Skeletal muscle satellite cell (primary cell): ENCODE measurements at regions not wholly inside any gene's neighbourhood (a gene's known extent, or its start where the extent isn't known, plus 50 kb on each side); places are given as distances from the start of the nearest gene placed in this dataset.

Experiments
- H3K27me3 ChIP-seq: 2 replicates; pipeline ENCODE4 v1.7.0; 2013; ENCODE audit warnings: low read length; ENCODE audit not compliant: control insufficient read depth, insufficient read depth
- H3K36me3 ChIP-seq: 2 replicates; pipeline ENCODE4 v1.7.0; 2013; ENCODE audit warnings: mild to moderate bottlenecking, control low read depth, low read length; ENCODE audit not compliant: insufficient read depth
- H3K4me1 ChIP-seq: 2 replicates; pipeline ENCODE4 v1.7.0; 2013; ENCODE audit warnings: low read length; ENCODE audit not compliant: control insufficient read depth, insufficient read depth
- H3K4me2 ChIP-seq: 2 replicates; pipeline ENCODE4 v1.7.0; 2013; ENCODE audit warnings: mild to moderate bottlenecking, low read length
- H3K4me3 ChIP-seq: 2 replicates; pipeline ENCODE4 v1.7.0; 2013; ENCODE audit warnings: low read length
- H3K9ac ChIP-seq: 2 replicates; pipeline ENCODE4 v1.7.0; 2013; ENCODE audit warnings: mild to moderate bottlenecking, low read depth, low read length, moderate library complexity
- H3K9me3 ChIP-seq: replicated peaks from 2 replicates; pipeline ENCODE4 v1.7.0; 2013; ENCODE audit warnings: mild to moderate bottlenecking, control low read depth, low read length

DNA sequence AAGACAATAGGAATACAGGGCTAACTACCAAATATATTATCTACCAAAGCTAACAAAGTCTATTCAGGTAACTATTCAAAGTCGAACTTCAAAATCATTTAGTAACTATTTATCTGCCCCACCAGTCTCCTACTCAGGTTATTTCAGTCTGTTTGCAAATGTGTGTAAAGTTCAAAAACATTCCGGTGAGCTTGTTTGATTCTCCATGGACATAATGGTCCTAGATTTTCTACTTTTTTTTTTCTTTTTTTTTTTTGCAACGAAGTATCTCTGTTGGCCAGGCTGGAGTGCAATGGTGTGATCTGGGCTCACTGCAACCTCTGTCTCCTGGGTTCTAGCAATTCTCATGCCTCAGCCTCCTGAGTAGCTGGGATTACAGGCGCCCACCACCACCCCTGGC is 236.0 kb upstream of the FOXQ1 start:
- H3K4me2 ChIP-seq = no peak overlapping the region
- H3K27me3 ChIP-seq = peaks cover 3% of the 10 kb centered on the region

DNA sequence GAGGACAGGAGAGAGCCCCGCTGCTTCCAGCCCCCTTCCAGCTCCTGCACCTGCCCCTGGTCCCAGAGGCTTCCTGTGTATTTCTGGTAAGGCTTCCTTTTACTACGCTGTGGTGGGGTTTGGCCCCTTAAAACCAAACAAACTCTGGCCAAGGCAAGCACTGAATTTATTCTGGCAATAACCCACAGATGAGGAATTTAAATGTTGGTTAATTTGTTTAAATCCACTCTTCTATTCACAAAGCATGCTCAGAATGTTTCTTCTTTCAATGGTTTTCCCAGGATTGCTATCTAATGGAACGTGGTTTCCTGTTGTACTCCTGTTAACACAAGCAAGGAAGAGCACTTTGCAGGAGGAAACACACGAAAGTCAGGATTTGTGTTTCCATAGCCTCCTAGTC is 236.5 kb upstream of the FOXQ1 start:
- Histone ChIP-seq H3K4me3 (no peak overlapping the region), H3K36me3 (no peaks in the 10 kb centered on the region), H3K4me1 (no peaks in the 10 kb centered on the region), H3K27me3 (peaks cover 3% of the 10 kb centered on the region), H3K9ac (no peak overlapping the region), H3K9me3 (peaks cover under 1% of the 10 kb centered on the region), H3K4me2 (no peak overlapping the region)

More for the DNA sequence above, 236.0 kb upstream of the FOXQ1 start:
- H3K4me3 ChIP-seq = no peak overlapping the region
- H3K36me3 ChIP-seq = no peaks in the 10 kb centered on the region
- H3K9me3 ChIP-seq = no peaks in the 10 kb centered on the region
- H3K4me1 ChIP-seq = no peaks in the 10 kb centered on the region
- no peak overlapping the region for H3K9ac ChIP-seq

DNA sequence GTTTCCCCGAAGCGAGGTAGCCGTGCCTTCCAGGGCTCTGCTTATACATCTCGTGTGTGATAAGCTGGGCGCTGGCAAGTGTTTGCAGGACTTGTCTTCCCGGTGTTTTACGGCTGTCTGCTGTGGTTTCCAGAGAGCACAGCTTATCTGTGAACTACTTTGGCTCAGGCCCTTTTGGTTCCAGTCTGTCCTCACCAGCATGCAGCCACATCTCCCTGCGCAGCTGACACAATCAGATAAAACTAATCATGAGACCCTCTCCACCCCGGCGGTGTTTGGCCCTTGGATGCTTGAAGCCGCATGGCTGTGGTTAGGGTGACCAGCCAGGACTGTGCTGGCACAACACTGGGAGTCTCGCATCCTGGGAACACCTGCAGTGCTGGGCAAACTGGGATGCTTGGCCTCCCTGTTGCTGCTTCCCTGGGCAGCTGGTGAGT is 241.8 kb upstream of the FOXQ1 start:
- no peak overlapping the region for H3K4me2 ChIP-seq
- H3K9ac ChIP-seq = no peak overlapping the region
- no peaks in the 10 kb centered on the region for H3K36me3 ChIP-seq
- H3K4me3 ChIP-seq = no peak overlapping the region
- H3K27me3 ChIP-seq = peaks cover 3% of the 10 kb centered on the region
- no peaks in the 10 kb centered on the region for H3K4me1 ChIP-seq
- H3K9me3 ChIP-seq = peaks cover 4% of the 10 kb centered on the region

DNA sequence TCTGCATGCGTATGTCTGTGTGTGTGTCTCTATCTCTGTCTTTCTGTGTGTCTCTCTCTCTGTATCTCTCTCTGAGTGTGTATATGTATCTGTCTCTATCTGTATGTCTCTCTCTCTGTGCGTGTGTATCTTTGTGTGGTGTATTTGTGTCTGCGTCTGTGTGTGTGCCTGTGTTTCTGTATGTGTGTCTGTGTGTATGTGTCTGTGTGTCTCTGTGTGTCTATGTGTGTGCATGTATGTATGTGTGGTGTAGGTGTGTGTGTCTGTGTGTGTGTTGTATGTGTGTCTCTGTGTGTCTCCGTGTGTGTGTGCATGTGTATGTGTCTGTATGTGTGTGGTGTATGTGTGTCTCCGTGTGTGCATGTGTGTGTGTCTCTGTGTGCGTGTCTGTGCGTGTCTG is 243.0 kb upstream of the FOXQ1 start:
- Histone ChIP-seq H3K36me3 (no peaks in the 10 kb centered on the region), H3K9me3 (peaks cover 4% of the 10 kb centered on the region), H3K4me2 (no peak overlapping the region), H3K9ac (no peak overlapping the region), H3K4me1 (no peaks in the 10 kb centered on the region), H3K4me3 (no peak overlapping the region), H3K27me3 (no peaks in the 10 kb centered on the region)

DNA sequence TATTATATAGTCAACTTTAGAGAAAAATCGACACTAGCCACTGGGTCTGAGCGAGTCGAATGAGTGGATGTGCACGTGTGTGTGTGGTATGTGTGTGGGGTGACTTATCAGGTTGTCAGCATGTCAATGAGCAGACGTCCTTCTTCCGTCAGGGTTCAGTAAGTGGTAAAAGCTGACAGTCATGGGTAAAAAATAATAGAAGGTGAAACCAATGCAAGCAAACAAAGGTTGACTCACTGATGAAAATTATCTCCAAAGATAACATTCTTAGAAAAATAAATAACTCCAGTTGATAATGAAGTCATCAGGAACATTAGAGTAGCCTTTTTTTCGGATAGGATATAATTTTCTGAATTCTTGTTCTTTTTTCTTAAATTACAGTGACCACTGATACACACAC is 243.8 kb upstream of the FOXQ1 start:
- Histone ChIP-seq H3K9ac (no peak overlapping the region), H3K9me3 (peaks cover 4% of the 10 kb centered on the region), H3K27me3 (no peaks in the 10 kb centered on the region), H3K4me1 (no peaks in the 10 kb centered on the region), H3K36me3 (no peaks in the 10 kb centered on the region), H3K4me2 (no peak overlapping the region), H3K4me3 (no peak overlapping the region)

DNA sequence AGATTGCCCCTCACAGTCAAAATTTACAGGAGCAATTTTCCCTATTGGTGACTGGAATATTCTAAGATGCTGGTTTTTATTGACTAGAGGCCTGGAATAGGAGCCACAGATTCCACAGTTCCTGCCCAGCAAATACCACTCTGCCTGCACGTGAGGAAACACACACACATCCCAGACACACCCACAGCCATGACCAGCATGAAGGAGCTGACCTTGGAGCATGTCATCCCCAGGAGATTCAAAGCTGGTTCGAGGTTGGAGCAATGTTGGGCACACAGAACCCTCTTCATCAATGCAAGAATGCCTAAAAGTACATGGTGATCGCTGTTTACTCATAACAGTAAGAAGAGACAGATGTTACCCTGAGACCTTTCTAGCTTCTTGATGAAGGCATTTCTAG is 244.6 kb upstream of the FOXQ1 start:
- H3K27me3 ChIP-seq = no peaks in the 10 kb centered on the region
- H3K4me3 ChIP-seq = no peak overlapping the region
- H3K9ac ChIP-seq = no peak overlapping the region
- H3K4me1 ChIP-seq = no peaks in the 10 kb centered on the region
- peaks cover 4% of the 10 kb centered on the region for H3K9me3 ChIP-seq
- H3K4me2 ChIP-seq = no peak overlapping the region
- H3K36me3 ChIP-seq = no peaks in the 10 kb centered on the region

DNA sequence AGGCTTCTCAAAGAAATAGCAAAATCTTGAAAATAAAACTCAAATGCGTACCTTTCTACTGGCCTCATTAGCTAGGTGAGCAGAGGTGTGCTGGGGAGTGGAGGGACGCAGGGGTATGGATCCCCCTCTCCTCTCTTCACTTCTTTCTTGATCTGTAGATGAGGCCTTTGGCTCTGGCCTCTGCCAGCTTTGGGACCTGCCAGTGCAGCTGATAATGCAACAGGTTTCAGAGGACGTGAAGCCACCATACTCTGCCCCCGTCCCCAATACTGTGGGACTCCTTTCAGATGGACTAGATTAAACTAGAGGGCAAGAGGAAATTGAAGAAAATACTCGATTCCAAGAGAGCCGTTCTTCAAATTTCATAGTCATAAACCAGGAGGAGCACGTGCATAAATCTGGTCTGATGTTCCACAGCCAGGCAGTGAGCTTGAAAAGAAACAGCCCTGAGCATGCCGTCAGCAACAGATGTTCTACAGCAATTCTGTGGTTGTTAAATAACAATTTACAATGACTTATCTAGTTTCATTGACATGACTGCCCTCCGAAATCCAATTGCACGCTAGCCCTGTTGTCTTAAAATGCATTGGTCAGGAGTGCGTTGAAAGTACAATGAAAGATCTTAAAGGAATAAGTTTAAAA is 245.3 kb upstream of the FOXQ1 start:
- Histone ChIP-seq H3K9me3 (peaks cover 4% of the 10 kb centered on the region), H3K4me2 (no peak overlapping the region), H3K4me1 (no peaks in the 10 kb centered on the region), H3K36me3 (no peaks in the 10 kb centered on the region), H3K27me3 (no peaks in the 10 kb centered on the region), H3K9ac (no peak overlapping the region), H3K4me3 (no peak overlapping the region)

DNA sequence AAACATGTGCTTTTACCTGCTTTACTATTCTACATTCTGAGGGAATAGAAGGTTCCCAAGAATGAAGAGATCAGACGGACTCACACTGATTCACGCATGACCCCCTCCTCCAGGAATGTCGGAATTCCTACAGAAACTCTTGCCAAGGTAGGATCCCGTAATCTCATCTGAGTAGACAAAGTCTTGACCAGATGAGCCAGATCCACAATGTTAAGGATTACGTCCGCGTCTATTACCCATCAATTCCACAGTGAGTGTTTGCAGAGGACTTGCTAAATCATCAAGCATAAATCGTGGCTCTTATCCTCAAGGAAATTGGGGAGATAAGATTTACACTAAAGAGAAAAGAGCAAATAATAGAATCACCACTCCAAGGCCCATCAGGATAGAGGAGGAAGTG is 245.9 kb upstream of the FOXQ1 start:
- H3K9me3 ChIP-seq = peaks cover 4% of the 10 kb centered on the region
- no peaks in the 10 kb centered on the region for H3K36me3 ChIP-seq
- no peaks in the 10 kb centered on the region for H3K27me3 ChIP-seq
- H3K4me2 ChIP-seq = no peak overlapping the region
- no peaks in the 10 kb centered on the region for H3K4me1 ChIP-seq
- no peak overlapping the region for H3K4me3 ChIP-seq
- H3K9ac ChIP-seq = no peak overlapping the region

DNA sequence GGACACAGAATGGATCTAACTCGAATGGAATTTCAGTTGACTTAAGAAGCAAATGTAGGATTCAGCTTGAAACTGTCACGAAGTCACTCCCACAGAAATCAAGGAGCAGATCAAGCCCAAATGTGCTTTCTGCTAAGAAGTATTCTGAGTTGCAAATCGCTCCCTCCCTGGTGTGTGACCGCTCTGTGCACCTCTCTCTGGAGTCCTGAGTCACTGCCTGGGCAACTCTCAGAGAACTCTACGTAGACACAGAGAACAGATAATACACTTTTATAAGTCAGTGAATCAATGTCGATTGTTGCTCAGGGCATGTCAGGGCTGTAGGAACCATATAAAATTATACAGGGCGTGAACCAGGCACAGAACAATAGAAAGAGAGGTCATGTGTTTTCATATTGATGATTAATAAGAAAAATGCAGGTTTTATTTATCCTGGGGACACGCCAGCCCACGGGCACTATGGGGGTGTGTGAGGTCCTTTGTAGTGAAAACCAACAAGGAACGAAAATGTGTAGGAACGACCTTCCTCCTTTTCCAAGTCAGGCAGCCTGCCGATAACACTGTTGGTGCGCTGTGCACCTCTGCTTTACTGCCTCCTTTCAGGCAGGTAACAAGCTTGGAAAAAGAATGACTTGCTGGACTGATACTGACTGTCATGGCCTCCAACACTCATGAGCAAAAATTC is 248.1 kb upstream of the FOXQ1 start:
- H3K9me3 ChIP-seq = no peaks in the 10 kb centered on the region
- H3K4me1 ChIP-seq = no peaks in the 10 kb centered on the region
- H3K4me3 ChIP-seq = no peak overlapping the region
- no peaks in the 10 kb centered on the region for H3K36me3 ChIP-seq
- H3K27me3 ChIP-seq = no peaks in the 10 kb centered on the region
- no peak overlapping the region for H3K9ac ChIP-seq
- H3K4me2 ChIP-seq = no peak overlapping the region

DNA sequence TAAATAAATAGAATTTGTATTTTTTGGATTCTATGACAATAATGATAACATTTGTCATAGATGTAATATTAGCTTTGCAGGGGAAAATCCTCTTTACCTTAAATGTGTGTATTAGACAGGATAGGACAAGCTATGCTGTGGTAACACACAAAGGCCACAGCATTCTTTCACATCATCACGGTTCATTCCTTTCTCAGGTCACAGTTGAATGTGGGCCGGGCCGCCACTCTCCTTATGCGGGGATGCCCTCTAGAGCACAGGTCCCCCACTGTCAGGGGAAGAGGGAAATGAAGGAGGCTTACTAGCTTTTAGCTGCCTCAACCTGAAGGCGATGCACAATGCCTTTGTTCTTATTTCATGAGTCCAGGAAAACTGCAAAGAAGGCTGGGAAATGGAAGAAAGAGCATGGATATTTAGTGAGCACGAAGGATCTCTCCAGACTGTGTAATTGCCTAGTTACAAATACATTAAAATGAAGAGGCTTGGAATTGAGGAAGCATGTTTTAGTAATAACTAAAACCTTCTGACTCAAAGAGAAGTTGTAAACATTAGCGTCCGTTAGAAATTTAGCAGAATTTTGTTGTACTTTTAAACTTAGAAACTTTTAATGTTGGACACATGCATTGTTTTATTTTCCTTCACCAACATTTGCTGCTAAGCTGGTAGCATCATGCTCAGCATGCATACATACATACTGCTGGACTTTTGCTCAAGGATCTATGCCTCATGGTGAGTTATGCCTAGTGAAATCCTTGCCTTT is 248.9 kb upstream of the FOXQ1 start:
- H3K4me1 ChIP-seq = no peaks in the 10 kb centered on the region
- H3K27me3 ChIP-seq = no peaks in the 10 kb centered on the region
- H3K4me3 ChIP-seq = no peak overlapping the region
- no peak overlapping the region for H3K4me2 ChIP-seq
- no peaks in the 10 kb centered on the region for H3K9me3 ChIP-seq
- H3K9ac ChIP-seq = no peak overlapping the region
- no peaks in the 10 kb centered on the region for H3K36me3 ChIP-seq

DNA sequence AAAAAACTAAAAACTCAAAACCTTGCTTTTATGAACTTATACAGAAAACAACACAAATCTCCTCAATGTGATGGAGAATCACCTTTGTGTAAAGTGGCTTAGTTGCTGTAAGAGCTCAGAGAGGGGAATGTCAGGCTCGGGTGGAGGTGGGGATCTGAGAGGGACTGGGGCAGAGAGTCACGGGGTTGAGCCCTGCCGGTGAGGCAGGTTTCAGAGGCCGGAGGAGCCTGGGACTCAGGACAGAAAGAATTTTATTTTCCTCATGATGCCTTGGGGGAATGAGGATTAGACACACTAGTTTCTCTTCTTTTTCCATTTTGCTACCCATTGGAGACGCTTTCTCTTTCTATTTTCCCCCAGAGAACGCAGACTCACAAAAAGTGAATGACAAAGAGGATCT is 252.3 kb upstream of the FOXQ1 start:
- no peak overlapping the region for H3K9ac ChIP-seq
- no peak overlapping the region for H3K4me3 ChIP-seq
- no peaks in the 10 kb centered on the region for H3K4me1 ChIP-seq
- peaks cover 3% of the 10 kb centered on the region for H3K9me3 ChIP-seq
- H3K4me2 ChIP-seq = no peak overlapping the region
- no peaks in the 10 kb centered on the region for H3K27me3 ChIP-seq
- no peaks in the 10 kb centered on the region for H3K36me3 ChIP-seq
